ENCODE measurements at regions not wholly inside any gene's neighbourhood (a gene's known extent, or its start where the extent isn't known, plus 50 kb on each side); places are given as distances from the start of the nearest gene placed in this dataset.

- no peak for TF ChIP-seq CREB1 (CRISPR knock-in tag; IDR thresholded peaks at IDR 0.05; ENCODE audit: low read depth)
- TF ChIP-seq EZH2phosphoT487 (IDR thresholded peaks at IDR 0.05; ENCODE audit: unreplicated experiment) = no peak
- no peak for TF ChIP-seq REST (IDR thresholded peaks at IDR 0.05; ENCODE audit: unreplicated experiment)
- TF ChIP-seq POLR2AphosphoS5 (IDR thresholded peaks at IDR 0.05; ENCODE audit: low read depth) = no peak
Measured at GRCh38 chr1:208808301-208808700, 564.1 kb upstream of the PLXNA2 start (continued).

GRCh38 chr1:208809876-208810275, 565.7 kb upstream of the PLXNA2 start:
- Histone ChIP-seq H3K4me1 (ENCODE audit: insufficient read depth) (no peaks in the 10 kb centered on the region), H3K36me3 (ENCODE audit: insufficient read depth) (no peaks in the 10 kb centered on the region), H3K9me2 (ENCODE audit: insufficient read depth) (peaks cover 6% of the 10 kb centered on the region; the same call in 1 of the 2 replicates), H4K20me1 (replicated peaks; ENCODE audit: insufficient read depth) (no peaks in the 10 kb centered on the region), H2AFZ (no peak overlapping the region), H3F3A (replicated peaks; ENCODE audit: low read depth) (no peaks in the 10 kb centered on the region), H3K4me3 (no peak overlapping the region), H3K27ac (ENCODE audit: low read depth) (no peak overlapping the region), H3K27me3 (ENCODE audit: insufficient read depth) (no peaks in the 10 kb centered on the region), H3K79me2 (replicated peaks; ENCODE audit: insufficient read depth) (no peaks in the 10 kb centered on the region), H3K4me2 (no peak overlapping the region)
- Mint-ChIP-seq H3K36me3 (ENCODE audit: low read depth) (no peaks in the 10 kb centered on the region; the same call in 1 of the 3 replicates), H3K27ac (no peak overlapping the region), H3K9me3 (no peaks in the 10 kb centered on the region; the same call in 2 of the 3 replicates), H3K4me1 (no peaks in the 10 kb centered on the region), H3K27me3 (ENCODE audit: insufficient read depth, low read depth, poor library complexity) (no peaks in the 10 kb centered on the region), H3K4me3 (no peak overlapping the region)
- DNase-seq (ENCODE audit: low spot score) = no peak
- ATAC-seq = no peak
- TF ChIP-seq ZNF114 (CRISPR knock-in tag; IDR thresholded peaks at IDR 0.05) = no peak
- TF ChIP-seq EZH2phosphoT487 (IDR thresholded peaks at IDR 0.05; ENCODE audit: unreplicated experiment) = no peak
- peak in 1 of 2 experiments; percentile 7; a peak in 1 of 4 replicates for TF ChIP-seq CTCF (conservative IDR thresholded peaks at IDR 0.05; ENCODE audit: low read depth in 2 of 2)
- TF ChIP-seq STAT1 (IDR thresholded peaks at IDR 0.05; ENCODE audit: unreplicated experiment) = no peak
- TF ChIP-seq NANOG (IDR thresholded peaks at IDR 0.05; ENCODE audit: borderline replicate concordance) = no peak
- no peak for TF ChIP-seq REST (IDR thresholded peaks at IDR 0.05; ENCODE audit: unreplicated experiment)

Data from GM23338 (cell line).